ENCODE measurements at regions not wholly inside any gene's neighbourhood (a gene's known extent, or its start where the extent isn't known, plus 50 kb on each side); places are given as distances from the start of the nearest gene placed in this dataset.

DNA sequence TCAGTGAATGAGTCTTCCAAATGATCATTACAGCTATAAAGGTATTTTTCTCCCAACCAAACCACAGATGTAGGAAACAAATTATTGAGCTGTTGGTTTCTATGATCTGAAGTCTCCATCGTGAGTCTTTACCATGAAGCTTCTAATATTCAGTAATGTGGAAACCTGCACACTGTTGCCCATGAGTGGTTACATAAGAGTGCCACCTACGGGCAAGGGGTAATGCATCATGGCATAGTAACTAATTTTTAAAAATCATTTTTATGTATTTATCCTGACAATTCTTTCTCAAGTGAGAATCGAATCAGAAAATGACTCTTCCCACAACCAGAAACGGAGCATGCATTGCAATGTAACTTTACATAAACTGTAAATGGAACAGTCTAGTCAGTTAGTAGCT lies 282.5 kb upstream of the SMARCA2 start:
- Histone ChIP-seq H3K9me3 (no peaks in the 10 kb centered on the region), H3K36me3 (ENCODE audit: control insufficient read depth, insufficient read depth, low read length) (no peaks in the 10 kb centered on the region), H3K27me3 (replicated peaks; ENCODE audit: control insufficient read depth, insufficient read depth, low read length) (no peaks in the 10 kb centered on the region), H3K4me3 (ENCODE audit: low read depth, low read length) (no peak overlapping the region), H3K4me1 (no peaks in the 10 kb centered on the region)
- Mint-ChIP-seq H3K4me3 (ENCODE audit: unreplicated experiment) (no peak overlapping the region), H3K27ac (ENCODE audit: unreplicated experiment) (no peak overlapping the region), H3K9me3 (ENCODE audit: unreplicated experiment) (no peaks in the 10 kb centered on the region), H3K27me3 (ENCODE audit: insufficient read depth, unreplicated experiment) (peaks cover 6% of the 10 kb centered on the region), H3K36me3 (ENCODE audit: insufficient read depth, unreplicated experiment) (no peaks in the 10 kb centered on the region), H3K4me1 (ENCODE audit: low read depth, unreplicated experiment) (no peaks in the 10 kb centered on the region)
- BruUV-seq (replicated peaks): no TSS peak
- TF ChIP-seq, protein P1, sequence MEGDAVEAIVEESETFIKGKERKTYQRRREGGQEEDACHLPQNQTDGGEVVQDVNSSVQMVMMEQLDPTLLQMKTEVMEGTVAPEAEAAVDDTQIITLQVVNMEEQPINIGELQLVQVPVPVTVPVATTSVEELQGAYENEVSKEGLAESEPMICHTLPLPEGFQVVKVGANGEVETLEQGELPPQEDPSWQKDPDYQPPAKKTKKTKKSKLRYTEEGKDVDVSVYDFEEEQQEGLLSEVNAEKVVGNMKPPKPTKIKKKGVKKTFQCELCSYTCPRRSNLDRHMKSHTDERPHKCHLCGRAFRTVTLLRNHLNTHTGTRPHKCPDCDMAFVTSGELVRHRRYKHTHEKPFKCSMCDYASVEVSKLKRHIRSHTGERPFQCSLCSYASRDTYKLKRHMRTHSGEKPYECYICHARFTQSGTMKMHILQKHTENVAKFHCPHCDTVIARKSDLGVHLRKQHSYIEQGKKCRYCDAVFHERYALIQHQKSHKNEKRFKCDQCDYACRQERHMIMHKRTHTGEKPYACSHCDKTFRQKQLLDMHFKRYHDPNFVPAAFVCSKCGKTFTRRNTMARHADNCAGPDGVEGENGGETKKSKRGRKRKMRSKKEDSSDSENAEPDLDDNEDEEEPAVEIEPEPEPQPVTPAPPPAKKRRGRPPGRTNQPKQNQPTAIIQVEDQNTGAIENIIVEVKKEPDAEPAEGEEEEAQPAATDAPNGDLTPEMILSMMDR (IDR thresholded peaks at IDR 0.05; ENCODE audit: insufficient read depth in 1 of 2, low read depth in 1 of 2, low read length in 1 of 2, severe bottlenecking in 1 of 2, unreplicated experiment in 1 of 2): no peak
- ChIA-PET CTCF (interaction anchor here (0.6 kb wide), 1 partner anchor 412 kb away, joined by 3 read pairs; no protein-coding TSS in a partner anchor), POLR2A (no interaction called here)
- intact Hi-C loops (cut with micrococcal nuclease; ENCODE audit: unreplicated experiment): no loop called here
- DNase-seq: no peak

DNA sequence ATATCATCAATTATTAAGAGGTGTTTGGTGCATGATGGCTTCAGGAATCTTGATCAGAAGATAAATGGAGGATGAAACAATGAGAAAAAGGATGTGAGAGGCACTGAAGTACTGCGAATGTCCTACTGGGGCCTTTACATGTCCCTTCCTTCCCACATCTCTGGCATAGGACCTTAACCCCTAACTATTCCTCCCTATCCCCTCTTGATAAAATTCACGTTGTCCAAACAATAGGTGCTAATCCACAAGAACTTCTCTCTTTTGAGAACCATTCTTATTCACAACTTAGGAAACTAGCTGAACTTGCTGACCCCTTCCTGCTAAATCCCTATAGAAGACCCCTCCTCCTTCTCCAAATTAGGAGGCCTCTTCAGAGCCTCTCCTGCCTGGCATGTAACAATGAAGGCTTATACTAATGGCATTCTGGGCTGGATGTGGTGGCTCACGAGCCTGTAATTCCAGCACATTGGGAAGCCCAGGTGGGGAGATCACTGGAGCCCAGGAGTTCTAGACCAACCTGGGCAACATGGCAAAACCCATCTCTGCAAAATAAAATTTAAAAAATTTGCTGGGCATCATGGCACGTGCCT lies 276.5 kb upstream of the SMARCA2 start:
- DNase-seq: no peak
- no TSS peak for BruUV-seq (replicated peaks)
- Mint-ChIP-seq H3K27ac (ENCODE audit: unreplicated experiment) (no peak overlapping the region), H3K27me3 (ENCODE audit: insufficient read depth, unreplicated experiment) (peaks cover 4% of the 10 kb centered on the region), H3K36me3 (ENCODE audit: insufficient read depth, unreplicated experiment) (no peaks in the 10 kb centered on the region), H3K9me3 (ENCODE audit: unreplicated experiment) (no peaks in the 10 kb centered on the region), H3K4me3 (ENCODE audit: unreplicated experiment) (no peak overlapping the region), H3K4me1 (ENCODE audit: low read depth, unreplicated experiment) (no peaks in the 10 kb centered on the region)
- no peak overlapping the region for H3K4me3 ChIP-seq (ENCODE audit: low read depth, low read length)
- no peaks in the 10 kb centered on the region for H3K36me3 ChIP-seq (ENCODE audit: control insufficient read depth, insufficient read depth, low read length)
- CTCF ChIA-PET: no interaction called here
- H3K27me3 ChIP-seq (replicated peaks; ENCODE audit: control insufficient read depth, insufficient read depth, low read length): no peaks in the 10 kb centered on the region
- no peaks in the 10 kb centered on the region for H3K4me1 ChIP-seq
- H3K9me3 ChIP-seq: no peaks in the 10 kb centered on the region
- TF ChIP-seq, protein P1 (IDR thresholded peaks at IDR 0.05; ENCODE audit: insufficient read depth in 1 of 2, low read depth in 1 of 2, low read length in 1 of 2, severe bottlenecking in 1 of 2, unreplicated experiment in 1 of 2): no peak
- POLR2A ChIA-PET: no interaction called here
- intact Hi-C loops (cut with micrococcal nuclease; ENCODE audit: unreplicated experiment): no loop called here

DNA sequence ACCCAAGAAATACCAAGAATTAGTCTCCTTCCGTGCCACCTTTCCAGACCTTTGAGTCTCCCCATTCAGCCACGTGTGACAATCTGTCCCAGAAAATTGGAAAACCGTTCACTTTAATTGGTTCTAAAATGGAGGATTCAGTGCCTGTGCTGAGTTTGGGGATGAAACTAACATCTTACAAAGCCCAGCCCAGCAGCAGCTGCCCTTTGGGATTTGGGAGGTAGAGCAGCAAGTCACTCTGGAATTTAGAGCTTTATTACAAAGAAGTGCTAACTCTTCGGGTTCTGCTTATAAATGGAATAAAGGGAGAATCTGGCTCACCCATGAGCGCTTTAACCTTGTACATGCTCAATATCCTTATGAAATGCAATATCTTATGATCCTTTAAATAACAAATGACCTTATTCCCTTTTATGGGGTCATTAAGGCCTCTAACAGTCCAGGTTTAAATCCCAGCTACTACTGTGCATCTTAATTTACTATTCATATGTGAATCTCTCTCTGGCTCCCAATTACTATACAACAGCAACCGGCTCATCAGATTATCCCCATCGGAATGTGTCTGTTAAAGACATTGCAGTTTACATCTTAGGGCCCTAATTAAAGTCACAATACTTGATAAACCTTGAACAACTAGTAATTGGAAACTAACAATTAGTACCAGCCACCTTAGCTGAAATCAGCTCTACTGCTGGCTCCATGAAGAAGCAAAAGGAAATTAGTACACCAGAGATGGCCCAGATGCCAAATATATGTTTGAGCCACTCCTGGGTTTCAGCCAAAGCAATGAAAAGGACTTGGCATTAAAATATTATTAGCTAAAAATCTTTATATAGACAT lies 271.8 kb upstream of the SMARCA2 start:
- BruUV-seq (replicated peaks): no TSS peak
- intact Hi-C loops (cut with micrococcal nuclease; ENCODE audit: unreplicated experiment): no loop called here
- H3K9me3 ChIP-seq: no peaks in the 10 kb centered on the region
- H3K4me3 Mint-ChIP-seq (ENCODE audit: unreplicated experiment): no peak overlapping the region
- ChIA-PET CTCF (no interaction called here), POLR2A (no interaction called here)
- H3K36me3 Mint-ChIP-seq (ENCODE audit: insufficient read depth, unreplicated experiment): no peaks in the 10 kb centered on the region
- no peak for DNase-seq
- H3K27ac Mint-ChIP-seq (ENCODE audit: unreplicated experiment): no peak overlapping the region
- no peaks in the 10 kb centered on the region for H3K27me3 Mint-ChIP-seq (ENCODE audit: insufficient read depth, unreplicated experiment)
- H3K4me3 ChIP-seq (ENCODE audit: low read depth, low read length): no peak overlapping the region
- no peaks in the 10 kb centered on the region for H3K9me3 Mint-ChIP-seq (ENCODE audit: unreplicated experiment)
- H3K27me3 ChIP-seq (replicated peaks; ENCODE audit: control insufficient read depth, insufficient read depth, low read length): no peaks in the 10 kb centered on the region
- no peaks in the 10 kb centered on the region for H3K36me3 ChIP-seq (ENCODE audit: control insufficient read depth, insufficient read depth, low read length)
- TF ChIP-seq, protein P1 (IDR thresholded peaks at IDR 0.05; ENCODE audit: insufficient read depth in 1 of 2, low read depth in 1 of 2, low read length in 1 of 2, severe bottlenecking in 1 of 2, unreplicated experiment in 1 of 2): no peak
- H3K4me1 Mint-ChIP-seq (ENCODE audit: low read depth, unreplicated experiment): no peaks in the 10 kb centered on the region
- no peaks in the 10 kb centered on the region for H3K4me1 ChIP-seq

Data from Caco-2 (cell line).